A673 (cell line): ENCODE measurements at regions not wholly inside any gene's neighbourhood (a gene's known extent, or its start where the extent isn't known, plus 50 kb on each side); places are given as distances from the start of the nearest gene placed in this dataset.

Source experiments
- BruUV-seq: library from RNA; stranded (reverse); fragments of 400-500 nt; replicated peaks from 2 replicates; lab custom pipeline; 2021; lab: Mats Ljungman, UMichigan
- CTCF ChIA-PET: fragments of 300-600 bp; sonication (Branson Sonifier 250); formaldehyde crosslinking; loops from one replicate; lab custom pipeline; 2022; ENCODE audit warnings: antibody characterized with exemption; lab: Charles Lee
- POLR2A ChIA-PET: fragments of 300-600 bp; sonication (Branson Sonifier 250); formaldehyde crosslinking; loops from one replicate; lab custom pipeline; 2022; ENCODE audit warnings: antibody characterized with exemption; ENCODE audit not compliant: low non-redundant PET; lab: Charles Lee
- DNase-seq: peaks from one replicate; pipeline ENCODE4 v3.0.0-alpha.2; 2015; ENCODE audit warnings: low spot score
- H3K27ac ChIP-seq: fragments of 200-600 bp; sonication (generic); 2 replicates; pipeline ENCODE4 v1.5.1; 2016; ENCODE audit warnings: mixed run types, low read depth, mild to moderate bottlenecking, mixed read lengths, antibody characterized with exemption, low read length; ENCODE audit not compliant: poor library complexity, severe bottlenecking
- H3K27me3 ChIP-seq: fragments of 200-600 bp; sonication (generic); replicated peaks from 2 replicates; pipeline ENCODE4 v1.6.1; 2017; ENCODE audit warnings: mixed run types, low read depth, mild to moderate bottlenecking, mixed read lengths, antibody characterized with exemption, low read length; ENCODE audit not compliant: insufficient read depth, poor library complexity
- H3K36me3 ChIP-seq: fragments of 200-600 bp; sonication (generic); 2 replicates; pipeline ENCODE4 v1.6.1; 2016; ENCODE audit warnings: mixed run types, mild to moderate bottlenecking, mixed read lengths, antibody characterized with exemption, low read length; ENCODE audit not compliant: insufficient read depth, poor library complexity, severe bottlenecking
- H3K4me1 ChIP-seq: fragments of 200-600 bp; sonication (generic); 2 replicates; pipeline ENCODE4 v1.6.1; 2017; ENCODE audit warnings: mixed run types, mild to moderate bottlenecking, mixed read lengths, antibody characterized with exemption, low read length; ENCODE audit not compliant: insufficient read depth, poor library complexity, severe bottlenecking
- H3K4me3 ChIP-seq: fragments of 200-600 bp; sonication (generic); 2 replicates; pipeline ENCODE4 v1.5.1; 2016; ENCODE audit warnings: low read depth, mixed run types, mild to moderate bottlenecking, mixed read lengths, low read length; ENCODE audit not compliant: poor library complexity, severe bottlenecking
- H3K9me3 ChIP-seq: fragments of 200-600 bp; sonication (generic); 2 replicates; pipeline ENCODE4 v1.6.1; 2016; ENCODE audit warnings: mixed run types, low read depth, mild to moderate bottlenecking, mixed read lengths, antibody characterized with exemption, low read length; ENCODE audit not compliant: poor library complexity, severe bottlenecking
- EZH2 ChIP-seq: fragments of 200-600 bp; sonication (generic); IDR thresholded peaks from 2 replicates; pipeline ENCODE4 v1.6.1; 2017; ENCODE audit warnings: borderline replicate concordance, low read depth, mild to moderate bottlenecking, mixed read lengths, antibody characterized with exemption, low read length; ENCODE audit not compliant: poor library complexity, severe bottlenecking
- intact Hi-C: fragments of 100-400 bp; cut with micrococcal nuclease; formaldehyde crosslinking; loops from one replicate; pipeline ENCODE4 v1.10.0; 2022; ENCODE audit not compliant: unreplicated experiment
- TF ChIP-seq, protein P1 (sequence below): fragments of 300-800, 200-600 bp; sonication (generic); conservative IDR thresholded peaks from 2 replicates; pipeline ENCODE4 v1.5.1; 2017; ENCODE audit warnings: low read depth, mild to moderate bottlenecking, antibody characterized with exemption, low read length, moderate library complexity, mixed read lengths

DNA sequence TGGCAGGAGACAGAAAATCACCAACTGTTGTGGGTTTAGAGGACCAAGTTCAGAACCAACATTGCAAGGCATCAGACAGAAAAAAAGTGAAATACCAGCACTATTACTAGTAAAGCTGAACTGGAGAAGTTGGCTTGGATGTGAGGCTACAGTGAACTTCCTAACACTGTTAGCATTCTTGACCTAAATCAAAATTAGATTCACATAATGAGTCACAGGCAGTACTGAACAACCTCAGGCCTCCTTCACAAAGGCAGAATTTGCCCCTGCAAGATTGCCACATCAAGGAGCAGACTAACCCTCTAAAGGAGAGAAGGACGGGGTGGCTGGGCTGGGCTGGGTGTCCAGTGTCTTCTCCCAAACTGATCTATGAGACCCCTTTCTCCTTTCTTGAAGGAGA, 539.7 kb downstream of the SNAPC1 start:
- Histone ChIP-seq H3K4me3 (no peak overlapping the region), H3K27me3 (no peaks in the 10 kb centered on the region), H3K36me3 (no peaks in the 10 kb centered on the region), H3K4me1 (no peaks in the 10 kb centered on the region), H3K27ac (no peak overlapping the region), H3K9me3 (no peaks in the 10 kb centered on the region)
- BruUV-seq = no TSS peak
- ChIA-PET POLR2A (no interaction called here), CTCF (interaction anchor here (0.6 kb wide), 1 partner anchor 825 kb away, joined by 3 read pairs; no protein-coding TSS in a partner anchor)
- TF ChIP-seq EZH2 = no peak
- TF ChIP-seq, protein P1, sequence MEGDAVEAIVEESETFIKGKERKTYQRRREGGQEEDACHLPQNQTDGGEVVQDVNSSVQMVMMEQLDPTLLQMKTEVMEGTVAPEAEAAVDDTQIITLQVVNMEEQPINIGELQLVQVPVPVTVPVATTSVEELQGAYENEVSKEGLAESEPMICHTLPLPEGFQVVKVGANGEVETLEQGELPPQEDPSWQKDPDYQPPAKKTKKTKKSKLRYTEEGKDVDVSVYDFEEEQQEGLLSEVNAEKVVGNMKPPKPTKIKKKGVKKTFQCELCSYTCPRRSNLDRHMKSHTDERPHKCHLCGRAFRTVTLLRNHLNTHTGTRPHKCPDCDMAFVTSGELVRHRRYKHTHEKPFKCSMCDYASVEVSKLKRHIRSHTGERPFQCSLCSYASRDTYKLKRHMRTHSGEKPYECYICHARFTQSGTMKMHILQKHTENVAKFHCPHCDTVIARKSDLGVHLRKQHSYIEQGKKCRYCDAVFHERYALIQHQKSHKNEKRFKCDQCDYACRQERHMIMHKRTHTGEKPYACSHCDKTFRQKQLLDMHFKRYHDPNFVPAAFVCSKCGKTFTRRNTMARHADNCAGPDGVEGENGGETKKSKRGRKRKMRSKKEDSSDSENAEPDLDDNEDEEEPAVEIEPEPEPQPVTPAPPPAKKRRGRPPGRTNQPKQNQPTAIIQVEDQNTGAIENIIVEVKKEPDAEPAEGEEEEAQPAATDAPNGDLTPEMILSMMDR = no peak
- no peak for DNase-seq
- intact Hi-C loops = no loop called here

DNA sequence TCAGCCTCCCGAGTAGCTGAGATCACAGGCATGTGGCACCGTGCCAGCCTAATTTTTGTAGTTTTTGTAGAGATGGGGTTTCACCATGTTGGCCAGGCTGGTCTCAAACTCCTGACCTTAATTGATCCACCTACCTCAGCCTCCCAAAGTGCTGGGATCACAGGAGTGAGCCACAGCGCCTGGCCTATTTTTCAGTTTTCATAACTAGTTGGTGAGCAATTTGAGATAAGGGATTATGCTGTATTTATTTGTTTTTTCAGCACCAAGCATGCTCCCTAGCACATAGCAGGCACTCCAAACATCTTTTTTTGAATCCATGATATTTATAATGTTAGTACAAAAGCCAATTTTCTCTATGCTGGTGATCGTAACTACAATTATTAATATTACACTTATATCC, 541.2 kb downstream of the SNAPC1 start:
- Histone ChIP-seq H3K4me1 (peaks cover 6% of the 10 kb centered on the region), H3K9me3 (no peaks in the 10 kb centered on the region), H3K27ac (no peak overlapping the region), H3K4me3 (no peak overlapping the region), H3K27me3 (no peaks in the 10 kb centered on the region), H3K36me3 (no peaks in the 10 kb centered on the region)
- no peak for DNase-seq
- ChIA-PET POLR2A (no interaction called here), CTCF (no interaction called here)
- no TSS peak for BruUV-seq
- TF ChIP-seq, protein P1 = no peak
- no peak for TF ChIP-seq EZH2
- intact Hi-C loops = no loop called here

DNA sequence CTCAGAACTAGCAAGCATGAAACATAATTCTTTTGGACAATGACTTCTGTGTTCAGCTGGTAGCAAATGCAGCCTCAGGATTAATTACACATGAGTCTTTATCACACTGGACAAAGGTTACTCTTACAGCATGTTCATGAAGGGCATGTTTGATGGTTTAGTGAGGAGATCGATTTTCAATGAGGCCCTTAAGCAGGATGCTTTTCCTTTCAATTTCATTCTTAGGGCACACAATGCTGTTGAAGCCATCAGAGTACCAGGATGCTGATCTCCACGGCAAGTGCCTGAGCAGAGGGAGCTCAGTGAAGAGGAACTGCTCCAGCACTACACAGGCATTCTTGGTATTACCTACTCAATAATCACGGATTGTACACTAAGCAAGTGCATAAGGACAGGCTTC, 542.0 kb downstream of the SNAPC1 start:
- no peak for TF ChIP-seq EZH2
- TF ChIP-seq, protein P1 = no peak
- Histone ChIP-seq H3K9me3 (no peaks in the 10 kb centered on the region), H3K27me3 (no peaks in the 10 kb centered on the region), H3K4me1 (peaks cover 13% of the 10 kb centered on the region), H3K36me3 (no peaks in the 10 kb centered on the region), H3K4me3 (no peak overlapping the region), H3K27ac (no peak overlapping the region)
- DNase-seq = no peak
- BruUV-seq = no TSS peak
- intact Hi-C loops = no loop called here
- ChIA-PET POLR2A (no interaction called here), CTCF (no interaction called here)
